Ovary (tissue), 3 donors: ENCODE measurements at regions not wholly inside any gene's neighbourhood (a gene's known extent, or its start where the extent isn't known, plus 50 kb on each side); places are given as distances from the start of the nearest gene placed in this dataset.

ENCODE experiments used
- POLR2A ChIP-seq: fragments of 450-650 bp; IDR thresholded peaks from one replicate; pipeline ENCODE4 v1.6.1; 2017; ENCODE audit warnings: antibody characterized with exemption, mild to moderate bottlenecking, moderate library complexity
- TF ChIP-seq, protein P1 (sequence below), 3 donors: fragments of 450-650 bp in 2 of 3; fragments of 200-600 bp in 1 of 3; IDR thresholded peaks; one replicate each; pipeline versions ENCODE4 v1.5.1 to v1.8.0; 2016 to 2022; ENCODE audit warnings: antibody characterized with exemption in 3 of 3, mild to moderate bottlenecking in 1 of 3
- donor health status: DM: no; HTN: no; CAD: no.

DNA sequence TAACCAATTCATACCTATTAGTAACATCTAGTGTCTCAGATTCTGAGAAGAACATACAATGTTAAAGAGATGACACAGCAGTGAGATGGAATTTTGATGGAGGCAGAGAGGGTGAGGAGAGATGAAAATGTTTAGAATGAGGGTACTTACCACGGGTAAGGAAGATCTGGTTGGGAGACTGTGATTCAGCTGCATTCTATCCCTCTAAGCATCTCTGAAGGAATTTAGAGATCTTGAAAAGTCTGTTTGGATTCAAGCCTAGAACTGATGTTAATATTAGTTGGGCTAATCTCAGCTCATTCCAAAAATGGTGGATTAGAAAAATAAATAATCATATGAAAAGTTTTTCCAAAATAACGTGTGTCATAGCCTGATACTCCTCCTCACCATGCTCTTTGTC lies 191.5 kb upstream of the CLINT1 start:
- TF ChIP-seq, protein P1, sequence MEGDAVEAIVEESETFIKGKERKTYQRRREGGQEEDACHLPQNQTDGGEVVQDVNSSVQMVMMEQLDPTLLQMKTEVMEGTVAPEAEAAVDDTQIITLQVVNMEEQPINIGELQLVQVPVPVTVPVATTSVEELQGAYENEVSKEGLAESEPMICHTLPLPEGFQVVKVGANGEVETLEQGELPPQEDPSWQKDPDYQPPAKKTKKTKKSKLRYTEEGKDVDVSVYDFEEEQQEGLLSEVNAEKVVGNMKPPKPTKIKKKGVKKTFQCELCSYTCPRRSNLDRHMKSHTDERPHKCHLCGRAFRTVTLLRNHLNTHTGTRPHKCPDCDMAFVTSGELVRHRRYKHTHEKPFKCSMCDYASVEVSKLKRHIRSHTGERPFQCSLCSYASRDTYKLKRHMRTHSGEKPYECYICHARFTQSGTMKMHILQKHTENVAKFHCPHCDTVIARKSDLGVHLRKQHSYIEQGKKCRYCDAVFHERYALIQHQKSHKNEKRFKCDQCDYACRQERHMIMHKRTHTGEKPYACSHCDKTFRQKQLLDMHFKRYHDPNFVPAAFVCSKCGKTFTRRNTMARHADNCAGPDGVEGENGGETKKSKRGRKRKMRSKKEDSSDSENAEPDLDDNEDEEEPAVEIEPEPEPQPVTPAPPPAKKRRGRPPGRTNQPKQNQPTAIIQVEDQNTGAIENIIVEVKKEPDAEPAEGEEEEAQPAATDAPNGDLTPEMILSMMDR (IDR thresholded peaks at IDR 0.05) = no peak
- TF ChIP-seq POLR2A = no peak
